CD14-positive monocyte (primary cell): ENCODE measurements at regions not wholly inside any gene's neighbourhood (a gene's known extent, or its start where the extent isn't known, plus 50 kb on each side); places are given as distances from the start of the nearest gene placed in this dataset.
"Not testable (repeated sequence)": the region's sequence is repeated elsewhere in the genome, so short reads cannot be mapped to it uniquely, and the experiment has no call there.

Source experiments
- DNase-seq, 3 donors: peaks; one replicate each; pipeline ENCODE4 v3.0.0-alpha.2; 2011 to 2022
- H2AFZ ChIP-seq: 2 replicates; pipeline ENCODE4 v1.6.0; 2012; ENCODE audit warnings: mild to moderate bottlenecking, low read depth, low read length, inconsistent platforms; ENCODE audit not compliant: insufficient read depth, poor library complexity, severe bottlenecking
- H3K27ac ChIP-seq, 2 donors: 1 replicate in 1 of 2; 2 replicates in 1 of 2; pipeline ENCODE4 v1.5.1; 2012 to 2013; ENCODE audit warnings: low read length in 2 of 2, control low read depth in 1 of 2, inconsistent platforms in 1 of 2, low read depth in 1 of 2, mild to moderate bottlenecking in 1 of 2
- H3K27me3 ChIP-seq, 2 donors: one replicate each; pipeline versions ENCODE4 v1.6.0 to v1.6.1; 2011 to 2013; ENCODE audit warnings: low read length in 2 of 2; ENCODE audit not compliant: control insufficient read depth in 2 of 2, insufficient read depth in 2 of 2
- H3K36me3 ChIP-seq, 2 donors: replicated peaks in 1 of 2; 1 replicate in 1 of 2; 2 replicates in 1 of 2; pipeline versions ENCODE4 v1.5.1 to v1.6.1; 2012 to 2013; ENCODE audit warnings: low read length in 2 of 2, control low read depth in 1 of 2, inconsistent platforms in 1 of 2, mild to moderate bottlenecking in 1 of 2; ENCODE audit not compliant: insufficient read depth in 2 of 2, control insufficient read depth in 1 of 2
- H3K4me1 ChIP-seq, 2 donors: 1 replicate in 1 of 2; 2 replicates in 1 of 2; pipeline versions ENCODE4 v1.5.1 to v1.6.1; 2012 to 2013; ENCODE audit warnings: low read length in 2 of 2, control low read depth in 1 of 2, inconsistent platforms in 1 of 2, mild to moderate bottlenecking in 1 of 2, moderate library complexity in 1 of 2; ENCODE audit not compliant: insufficient read depth in 2 of 2, control insufficient read depth in 1 of 2
- H3K4me2 ChIP-seq: replicated peaks from 2 replicates; pipeline ENCODE3; 2012; ENCODE audit warnings: low read length, moderate library complexity, mild to moderate bottlenecking; ENCODE audit not compliant: poor library complexity, severe bottlenecking; ENCODE audit errors: extremely low read depth
- H3K4me3 ChIP-seq, 3 experiments: fragments of 200-600 bp in 1 of 3; sonication (generic) in 1 of 3; replicated peaks in 1 of 3; 1 replicate in 2 of 3; 2 replicates in 1 of 3; pipeline ENCODE4 v1.5.1; 2011 to 2013; ENCODE audit warnings: low read length in 3 of 3, mild to moderate bottlenecking in 3 of 3, control low read depth in 2 of 3, low read depth in 2 of 3, inconsistent platforms in 1 of 3, moderate library complexity in 1 of 3
- H3K79me2 ChIP-seq: 2 replicates; pipeline ENCODE4 v1.6.0; 2012; ENCODE audit warnings: mild to moderate bottlenecking, control low read depth, inconsistent platforms, low read length, moderate library complexity; ENCODE audit not compliant: insufficient read depth
- H3K9ac ChIP-seq: 2 replicates; pipeline ENCODE4 v1.6.0; 2017; ENCODE audit warnings: low read length, mild to moderate bottlenecking; ENCODE audit not compliant: insufficient read depth, poor library complexity, severe bottlenecking
- H3K9me3 ChIP-seq, 2 donors: replicated peaks in 1 of 2; 1 replicate in 1 of 2; 2 replicates in 1 of 2; pipeline versions ENCODE4 v1.5.1 to v1.6.1; 2012 to 2013; ENCODE audit warnings: low read length in 2 of 2, control low read depth in 1 of 2; ENCODE audit not compliant: control insufficient read depth in 1 of 2, insufficient read depth in 1 of 2
- H4K20me1 ChIP-seq: 2 replicates; pipeline ENCODE4 v1.6.0; 2012; ENCODE audit warnings: mild to moderate bottlenecking, low read length, control low read depth, moderate library complexity; ENCODE audit not compliant: insufficient read depth
- H3K27ac Mint-ChIP-seq, 7 donors: one replicate each; pipeline ENCODE4 v1.8.0; 2020; ENCODE audit warnings: mild to moderate bottlenecking in 7 of 7, mixed read lengths in 7 of 7, moderate library complexity in 6 of 7, inconsistent platforms in 2 of 7
- H3K27me3 Mint-ChIP-seq, 3 donors: one replicate each; pipeline ENCODE4 v1.8.0; 2021 to 2022; ENCODE audit warnings: low read depth in 3 of 3, mild to moderate bottlenecking in 3 of 3, mixed read lengths in 3 of 3, moderate library complexity in 3 of 3, inconsistent platforms in 1 of 3
- H3K36me3 Mint-ChIP-seq, 2 donors: one replicate each; pipeline ENCODE4 v1.8.0; 2020; ENCODE audit warnings: mixed read lengths in 2 of 2, inconsistent platforms in 1 of 2, mild to moderate bottlenecking in 1 of 2
- H3K4me1 Mint-ChIP-seq: one replicate; pipeline ENCODE4 v1.8.0; 2020; ENCODE audit warnings: mild to moderate bottlenecking, mixed read lengths
- H3K4me3 Mint-ChIP-seq, 2 donors: one replicate each; pipeline ENCODE4 v1.8.0; 2020; ENCODE audit warnings: mild to moderate bottlenecking in 2 of 2, mixed read lengths in 2 of 2, moderate library complexity in 1 of 2
- H3K9me3 Mint-ChIP-seq, 7 donors: one replicate each; pipeline ENCODE4 v1.8.0; 2020 to 2022; ENCODE audit warnings: mixed read lengths in 7 of 7, mild to moderate bottlenecking in 6 of 7, moderate library complexity in 6 of 7, inconsistent platforms in 2 of 7
- WGBS: methylation state at CpG from one replicate; pipeline ENCODE4 v1.1.5; 2013; ENCODE audit warnings: missing lambda C conversion rate; ENCODE audit not compliant: insufficient coverage; 5-methylcytosine and 5-hydroxymethylcytosine counted together
- intact Hi-C, 2 donors: fragments of 100-400 bp; cut with micrococcal nuclease; formaldehyde crosslinking; loops; one replicate each; pipeline versions ENCODE4 v1.15.0 to v1.15.1; 2023

GRCh38 chr12:131624369-131624739 is 86.5 kb upstream of the SFSWAP start:
- 69% methylated on average over 3 of the region's 3 CpGs for WGBS
- H3K36me3 Mint-ChIP-seq, H3K27ac Mint-ChIP-seq, H3K9ac ChIP-seq, H3K27ac ChIP-seq, H3K36me3 ChIP-seq, H3K4me1 Mint-ChIP-seq, H3K4me3 ChIP-seq, H2AFZ ChIP-seq, H3K9me3 Mint-ChIP-seq, H3K4me2 ChIP-seq, intact Hi-C loops, H4K20me1 ChIP-seq, H3K79me2 ChIP-seq, DNase-seq: not testable (repeated sequence)
- Histone ChIP-seq H3K4me1 (peaks cover 5 to 10% of the 10 kb centered on the region in 2 donors), H3K9me3 (peaks cover 0 to 11% of the 10 kb centered on the region in 2 donors), H3K27me3 (peaks cover 0 to 35% of the 10 kb centered on the region in 2 donors)
- Mint-ChIP-seq H3K27me3 (peaks cover 24 to 47% (median 39%) of the 10 kb centered on the region in 3 donors), H3K4me3 (peak overlapping the region in 1 of 2 donors; percentile 16)

DNA sequence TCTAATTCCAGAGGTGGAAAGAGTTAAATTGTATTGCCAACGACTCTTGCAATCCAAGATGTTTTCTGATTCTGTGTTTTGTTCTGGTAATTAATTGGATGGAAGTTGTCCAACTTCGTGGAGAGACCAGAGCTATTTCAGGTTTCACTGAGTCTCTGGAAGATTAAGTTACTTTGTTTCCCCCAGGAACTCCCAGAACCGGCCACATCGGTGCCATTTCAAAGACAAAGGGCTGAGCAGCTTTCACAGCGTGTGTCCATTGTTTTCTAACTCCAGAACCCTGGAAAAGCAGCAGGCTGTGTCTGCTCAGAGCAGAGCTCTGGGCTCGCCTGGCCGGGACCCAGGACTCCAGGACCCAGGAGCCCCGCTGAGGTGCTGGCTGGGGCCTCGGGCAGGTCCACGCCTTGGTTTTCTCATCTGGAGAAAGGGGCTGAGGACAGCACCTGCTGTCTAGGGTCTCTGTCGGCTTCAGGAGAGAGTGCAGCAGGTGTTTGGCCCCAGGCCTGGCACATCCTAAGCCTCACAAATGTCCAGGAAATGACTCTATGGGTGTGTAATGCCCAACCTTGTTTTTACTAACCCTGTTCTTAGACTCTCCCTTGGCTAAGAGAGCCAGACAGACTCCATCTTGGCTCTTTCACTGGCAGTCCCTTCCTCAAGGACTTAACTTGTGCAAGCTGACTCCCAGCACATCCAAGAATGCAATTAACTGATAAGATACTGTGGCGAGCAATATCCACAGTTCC is 86.0 kb upstream of the SFSWAP start:
- H3K4me1 Mint-ChIP-seq, H3K4me2 ChIP-seq, H3K36me3 ChIP-seq, H2AFZ ChIP-seq, H3K79me2 ChIP-seq, H3K9ac ChIP-seq, H3K36me3 Mint-ChIP-seq, H3K4me3 ChIP-seq, H4K20me1 ChIP-seq, intact Hi-C loops, H3K9me3 Mint-ChIP-seq, DNase-seq, H3K27ac ChIP-seq: not testable (repeated sequence)
- Mint-ChIP-seq H3K4me3 (peak overlapping the region in 1 of 2 donors; percentile 16), H3K27me3 (peaks cover 24 to 45% (median 40%) of the 10 kb centered on the region in 3 donors), H3K27ac (peak overlapping the region in 1 of 7 donors; percentile 43)
- Histone ChIP-seq H3K27me3 (peaks cover 0 to 38% of the 10 kb centered on the region in 2 donors), H3K9me3 (peaks cover 0 to 11% of the 10 kb centered on the region in 2 donors), H3K4me1 (peaks cover 5 to 10% of the 10 kb centered on the region in 2 donors)
- 68% methylated on average over 11 of the region's 12 CpGs for WGBS

DNA sequence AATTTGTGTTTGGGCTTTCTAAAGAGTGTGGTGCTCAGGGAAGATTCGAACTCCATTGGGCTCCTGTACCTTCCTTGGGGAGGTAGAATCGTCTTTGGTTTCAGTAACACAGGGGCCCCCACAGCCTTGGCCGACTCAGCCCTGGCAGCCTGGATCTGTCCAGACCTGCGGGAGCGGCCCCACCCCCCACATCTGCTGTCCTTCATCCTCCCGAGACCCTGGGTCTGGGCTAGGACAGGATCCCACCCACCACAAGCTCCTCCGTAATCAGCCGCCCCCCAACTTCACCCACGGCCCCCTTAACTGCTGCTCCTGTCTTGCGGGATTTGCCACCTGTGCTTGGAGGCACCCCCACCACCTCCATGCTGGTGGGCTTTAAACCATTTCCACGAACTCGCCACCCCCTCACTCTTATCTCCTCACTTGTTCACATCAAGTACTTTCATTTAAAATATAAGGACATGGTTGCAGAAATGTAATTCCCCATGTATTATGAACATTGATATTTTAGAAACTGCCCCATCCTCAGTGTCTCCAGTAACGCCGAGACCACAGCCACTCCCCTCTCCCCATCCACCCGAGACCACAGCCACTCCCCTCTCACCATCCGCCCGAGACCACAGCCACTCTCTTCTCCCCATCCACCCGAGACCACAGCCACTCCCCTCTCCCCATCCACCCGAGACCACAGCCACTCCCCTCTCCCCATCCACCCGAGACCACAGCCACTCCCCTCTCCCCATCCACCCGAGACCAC is 84.7 kb upstream of the SFSWAP start:
- intact Hi-C loops: not testable (repeated sequence)
- 47% methylated on average over 6 of the region's 21 CpGs for WGBS

GRCh38 chr12:131627151-131628022 is 83.5 kb upstream of the SFSWAP start:
- H3K4me1 Mint-ChIP-seq, H4K20me1 ChIP-seq, H2AFZ ChIP-seq, intact Hi-C loops, H3K36me3 Mint-ChIP-seq, H3K36me3 ChIP-seq, H3K27ac ChIP-seq, H3K4me3 Mint-ChIP-seq, H3K27ac Mint-ChIP-seq, H3K9ac ChIP-seq, H3K79me2 ChIP-seq, DNase-seq, H3K4me2 ChIP-seq, H3K4me3 ChIP-seq: not testable (repeated sequence)
- peaks cover 0 to 11% of the 10 kb centered on the region in 2 donors for H3K9me3 ChIP-seq
- 0% methylated on average over 5 of the region's 29 CpGs for WGBS
- Mint-ChIP-seq H3K27me3 (peaks cover 28 to 62% (median 50%) of the 10 kb centered on the region in 3 donors), H3K9me3 (peaks cover 0 to 12% (median 5%) of the 10 kb centered on the region in 7 donors)
- peaks cover 0 to 33% of the 10 kb centered on the region in 2 donors for H3K27me3 ChIP-seq
- H3K4me1 ChIP-seq: peaks cover 5 to 10% of the 10 kb centered on the region in 2 donors

More for the DNA sequence above, 84.7 kb upstream of the SFSWAP start:
- H3K36me3 Mint-ChIP-seq, H3K4me3 ChIP-seq, H3K27ac Mint-ChIP-seq, H4K20me1 ChIP-seq, H3K9ac ChIP-seq, H3K4me1 Mint-ChIP-seq, H3K27ac ChIP-seq, H3K4me2 ChIP-seq, H3K79me2 ChIP-seq, H3K4me3 Mint-ChIP-seq, H3K36me3 ChIP-seq, DNase-seq, H2AFZ ChIP-seq: not testable (repeated sequence)
- Histone ChIP-seq H3K27me3 (peaks cover 0 to 43% of the 10 kb centered on the region in 2 donors), H3K4me1 (peaks cover 5 to 10% of the 10 kb centered on the region in 2 donors), H3K9me3 (peaks cover 0 to 11% of the 10 kb centered on the region in 2 donors)
- Mint-ChIP-seq H3K9me3 (peaks cover 0 to 10% (median 5%) of the 10 kb centered on the region in 7 donors), H3K27me3 (peaks cover 31 to 55% (median 49%) of the 10 kb centered on the region in 3 donors)
